ENCODE measurements at regions not wholly inside any gene's neighbourhood (a gene's known extent, or its start where the extent isn't known, plus 50 kb on each side); places are given as distances from the start of the nearest gene placed in this dataset.

GRCh38 chr20:53855733-53856132 is 214.7 kb downstream of the BCAS1 start:
- TF ChIP-seq, protein P1, sequence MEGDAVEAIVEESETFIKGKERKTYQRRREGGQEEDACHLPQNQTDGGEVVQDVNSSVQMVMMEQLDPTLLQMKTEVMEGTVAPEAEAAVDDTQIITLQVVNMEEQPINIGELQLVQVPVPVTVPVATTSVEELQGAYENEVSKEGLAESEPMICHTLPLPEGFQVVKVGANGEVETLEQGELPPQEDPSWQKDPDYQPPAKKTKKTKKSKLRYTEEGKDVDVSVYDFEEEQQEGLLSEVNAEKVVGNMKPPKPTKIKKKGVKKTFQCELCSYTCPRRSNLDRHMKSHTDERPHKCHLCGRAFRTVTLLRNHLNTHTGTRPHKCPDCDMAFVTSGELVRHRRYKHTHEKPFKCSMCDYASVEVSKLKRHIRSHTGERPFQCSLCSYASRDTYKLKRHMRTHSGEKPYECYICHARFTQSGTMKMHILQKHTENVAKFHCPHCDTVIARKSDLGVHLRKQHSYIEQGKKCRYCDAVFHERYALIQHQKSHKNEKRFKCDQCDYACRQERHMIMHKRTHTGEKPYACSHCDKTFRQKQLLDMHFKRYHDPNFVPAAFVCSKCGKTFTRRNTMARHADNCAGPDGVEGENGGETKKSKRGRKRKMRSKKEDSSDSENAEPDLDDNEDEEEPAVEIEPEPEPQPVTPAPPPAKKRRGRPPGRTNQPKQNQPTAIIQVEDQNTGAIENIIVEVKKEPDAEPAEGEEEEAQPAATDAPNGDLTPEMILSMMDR (conservative IDR thresholded peaks at IDR 0.05; ENCODE audit: low read depth, low read length): no peak
- TF ChIP-seq POLR2A (IDR thresholded peaks at IDR 0.05; ENCODE audit: low read depth, low read length) (no peak), USF2 (IDR thresholded peaks at IDR 0.05; ENCODE audit: low read depth, low read length) (no peak), RAD21 (IDR thresholded peaks at IDR 0.05; ENCODE audit: low read length) (no peak), RCOR1 (IDR thresholded peaks at IDR 0.05; ENCODE audit: insufficient replicate concordance, low read length) (no peak), MAZ (IDR thresholded peaks at IDR 0.05; ENCODE audit: borderline replicate concordance, low read depth, low read length) (no peak), RFX5 (IDR thresholded peaks at IDR 0.05; ENCODE audit: low read depth, low read length) (no peak), FOS (IDR thresholded peaks at IDR 0.05; ENCODE audit: low read depth, low read length) (no peak), MXI1 (IDR thresholded peaks at IDR 0.05; ENCODE audit: borderline replicate concordance, low read depth, low read length) (no peak)

Data from IMR-90 (cell line).